Prostate gland (tissue), 2 donors: ENCODE measurements at regions not wholly inside any gene's neighbourhood (a gene's known extent, or its start where the extent isn't known, plus 50 kb on each side); places are given as distances from the start of the nearest gene placed in this dataset.

Experiments used
- DNase-seq: peaks from one replicate; pipeline ENCODE4 v3.0.0-alpha.2; 2019; ENCODE audit warnings: low spot score
- H3K27ac ChIP-seq, 2 donors: fragments of 200-600 bp; sonication (generic); 2 replicates each; pipeline ENCODE4 v1.5.1; 2017 to 2019
- H3K27me3 ChIP-seq: fragments of 200-600 bp; sonication (generic); replicated peaks from 2 replicates; pipeline ENCODE4 v1.5.1; 2019; ENCODE audit not compliant: insufficient read depth
- H3K36me3 ChIP-seq, 2 donors: fragments of 200-600 bp; sonication (generic); 1 replicate in 1 of 2; 2 replicates in 1 of 2; pipeline versions ENCODE4 v1.5.1 to v1.8.1; 2017 to 2019
- H3K4me1 ChIP-seq: fragments of 200-600 bp; sonication (generic); replicated peaks from 2 replicates; pipeline ENCODE4 v1.5.1; 2019
- H3K4me3 ChIP-seq, 2 donors: fragments of 200-600 bp; sonication (generic); 2 replicates each; pipeline ENCODE4 v1.5.1; 2017 to 2019
- H3K9me3 ChIP-seq: fragments of 200-600 bp; sonication (generic); 2 replicates; pipeline ENCODE4 v1.5.1; 2017
- CTCF ChIP-seq, 4 experiments: fragments of 200-600 bp in 2 of 4; fragments of 450-650 bp in 2 of 4; sonication (generic) in 2 of 4; IDR thresholded peaks; 1 replicate in 3 of 4; 2 replicates in 1 of 4; pipeline ENCODE4 v1.5.1; 2016 to 2019; ENCODE audit warnings: antibody characterized with exemption in 4 of 4, mild to moderate bottlenecking in 2 of 4, moderate library complexity in 2 of 4
- POLR2A ChIP-seq: fragments of 450-650 bp; IDR thresholded peaks from one replicate; pipeline ENCODE4 v1.6.1; 2016; ENCODE audit warnings: antibody characterized with exemption, mild to moderate bottlenecking
- POLR2AphosphoS5 ChIP-seq: sonication (generic); formaldehyde crosslinking; IDR thresholded peaks from one replicate; pipeline ENCODE4 v1.6.1; 2017; ENCODE audit warnings: antibody characterized with exemption
- WGBS: methylation state at CpG from one replicate; pipeline ENCODE4 v1.1.5; 2018; 5-methylcytosine and 5-hydroxymethylcytosine counted together
- intact Hi-C: fragments of 100-400 bp; cut with DNase I; formaldehyde crosslinking; loops from one replicate; pipeline ENCODE4 v1.14.2; 2022

DNA sequence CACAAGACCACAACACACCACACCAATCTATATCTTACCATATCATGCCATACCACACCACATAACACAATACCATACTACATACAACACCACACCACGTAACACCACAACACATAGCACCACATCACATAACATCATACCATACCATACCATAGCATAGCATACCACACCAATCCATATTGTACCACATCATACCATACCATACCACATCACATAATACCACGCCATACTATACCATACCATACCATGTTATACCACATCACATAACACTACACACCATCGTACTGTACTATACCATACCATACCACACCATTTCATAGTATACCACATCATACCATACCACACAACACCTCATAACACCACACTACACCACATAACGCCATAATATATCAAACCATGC lies 335.2 kb upstream of the VWC2 start:
- no peaks in the 10 kb centered on the region for H3K4me1 ChIP-seq
- H3K9me3 ChIP-seq, result no peaks in the 10 kb centered on the region
- no peaks in the 10 kb centered on the region for H3K36me3 ChIP-seq
- no peaks in the 10 kb centered on the region for H3K27me3 ChIP-seq
- WGBS, result 96% methylated on average over 4 of the region's 4 CpGs
- TF ChIP-seq POLR2AphosphoS5 (no peak), POLR2A (no peak), CTCF (IDR thresholded peaks at IDR 0.05) (no peak)
- intact Hi-C loops, result no loop called here
- no peak overlapping the region for H3K4me3 ChIP-seq
- H3K27ac ChIP-seq, result no peak overlapping the region
- DNase-seq, result no peak

DNA sequence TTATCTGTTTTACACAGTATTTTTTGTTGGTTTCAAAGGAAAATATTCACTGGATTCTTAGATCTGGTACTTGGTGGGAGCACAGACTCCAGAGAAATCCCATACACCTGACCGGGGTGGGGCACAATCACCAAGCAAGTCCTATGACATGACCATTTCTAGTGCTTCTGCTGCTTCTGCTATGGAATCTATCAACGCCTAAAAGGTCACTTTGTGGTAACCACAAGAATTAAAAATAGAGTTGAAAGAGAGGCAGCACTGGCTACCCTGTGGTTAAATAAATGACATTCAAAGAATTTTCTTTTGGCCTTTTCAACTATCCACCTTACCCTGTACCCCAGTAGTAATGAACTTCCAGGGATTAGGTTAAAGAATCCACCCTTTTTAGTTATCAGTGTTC lies 329.9 kb upstream of the VWC2 start:
- no peaks in the 10 kb centered on the region for H3K36me3 ChIP-seq
- no peak for DNase-seq
- no peaks in the 10 kb centered on the region for H3K27me3 ChIP-seq
- no peak overlapping the region for H3K4me3 ChIP-seq
- TF ChIP-seq CTCF (IDR thresholded peaks at IDR 0.05) (no peak), POLR2AphosphoS5 (no peak)
- H3K9me3 ChIP-seq, result no peaks in the 10 kb centered on the region
- 70% methylated on average over 2 of the region's 2 CpGs for WGBS
- no peaks in the 10 kb centered on the region for H3K4me1 ChIP-seq
- intact Hi-C loops, result no loop called here
- H3K27ac ChIP-seq, result no peak overlapping the region

DNA sequence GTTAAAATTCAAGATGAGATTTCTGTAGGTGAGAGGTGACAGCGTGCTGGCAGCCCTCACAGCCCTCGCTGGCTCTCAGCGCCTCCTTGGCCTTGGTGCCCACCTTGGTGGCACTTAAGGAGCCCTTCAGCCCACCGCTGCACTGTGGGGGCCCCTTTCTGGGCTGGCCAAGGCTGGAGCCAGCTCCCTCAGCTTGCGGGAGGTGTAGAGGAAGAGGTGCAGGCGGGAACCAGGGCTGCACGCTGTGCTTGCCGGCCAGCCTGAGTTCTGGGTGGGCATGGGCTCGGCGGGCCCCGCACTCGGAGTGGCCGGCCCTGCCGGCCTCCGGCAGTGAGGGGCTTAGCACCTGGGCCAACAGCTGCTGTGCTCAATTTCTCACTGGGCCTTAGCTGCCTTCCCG lies 320.0 kb upstream of the VWC2 start:
- TF ChIP-seq CTCF (IDR thresholded peaks at IDR 0.05), result no peak
- TF ChIP-seq POLR2A, result no peak
- TF ChIP-seq POLR2AphosphoS5, result no peak
- Histone ChIP-seq H3K4me3 (no peak overlapping the region), H3K9me3 (no peaks in the 10 kb centered on the region), H3K27ac (no peak overlapping the region), H3K4me1 (no peaks in the 10 kb centered on the region), H3K27me3 (no peaks in the 10 kb centered on the region), H3K36me3 (no peaks in the 10 kb centered on the region)
- WGBS, result 93% methylated on average over 16 of the region's 16 CpGs
- intact Hi-C loops, result no loop called here
- DNase-seq, result no peak

DNA sequence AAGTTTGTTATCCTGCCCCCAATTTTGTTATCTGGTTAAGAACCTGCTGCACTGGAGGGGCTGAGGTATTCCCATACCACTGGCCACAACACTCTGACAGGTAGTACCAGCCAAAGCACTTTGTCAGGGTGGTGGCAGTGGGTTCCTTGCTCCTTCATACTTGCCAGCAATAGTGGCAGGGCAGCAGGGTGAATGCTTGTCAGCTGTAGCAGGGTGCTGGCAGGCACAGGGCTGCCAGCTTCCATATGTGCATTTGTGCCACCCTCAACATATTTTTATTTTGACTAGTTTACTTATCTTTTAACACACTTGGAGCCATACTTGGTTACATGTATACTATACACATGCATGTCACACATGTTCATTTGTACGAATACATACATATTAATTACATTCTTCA lies 294.0 kb upstream of the VWC2 start:
- TF ChIP-seq CTCF (IDR thresholded peaks at IDR 0.05) (no peak), POLR2A (no peak), POLR2AphosphoS5 (no peak)
- no peak overlapping the region for H3K4me3 ChIP-seq
- no peaks in the 10 kb centered on the region for H3K36me3 ChIP-seq
- H3K9me3 ChIP-seq, result no peaks in the 10 kb centered on the region
- intact Hi-C loops, result no loop called here
- H3K27me3 ChIP-seq, result no peaks in the 10 kb centered on the region
- 32% methylated on average over 1 of the region's 1 CpG for WGBS
- H3K4me1 ChIP-seq, result no peaks in the 10 kb centered on the region
- no peak for DNase-seq
- no peak overlapping the region for H3K27ac ChIP-seq

- TF ChIP-seq CTCF (IDR thresholded peaks at IDR 0.05), result no peak
- TF ChIP-seq POLR2A, result no peak
- no peak for TF ChIP-seq POLR2AphosphoS5
- no peaks in the 10 kb centered on the region for H3K4me1 ChIP-seq
- H3K36me3 ChIP-seq, result no peaks in the 10 kb centered on the region
- no peak for DNase-seq
- no peaks in the 10 kb centered on the region for H3K27me3 ChIP-seq
- no peak overlapping the region for H3K4me3 ChIP-seq
- WGBS, result 26% methylated on average over 4 of the region's 4 CpGs
- H3K9me3 ChIP-seq, result no peaks in the 10 kb centered on the region
- H3K27ac ChIP-seq, result no peak overlapping the region
- intact Hi-C loops, result no loop called here
These were observed 293.4 kb upstream of the VWC2 start for GRCh38 chr7:49479936-49480544.
